H1 (cell line): ENCODE measurements at regions not wholly inside any gene's neighbourhood (a gene's known extent, or its start where the extent isn't known, plus 50 kb on each side); places are given as distances from the start of the nearest gene placed in this dataset.

Experiments used
- CTCF ChIP-seq, 3 experiments: IDR thresholded peaks; 1 replicate in 2 of 3; 2 replicates in 1 of 3; pipeline versions ENCODE4 v1.5.1 to v1.6.1; 2011; ENCODE audit warnings: low read length in 3 of 3, mild to moderate bottlenecking in 3 of 3, inconsistent platforms in 2 of 3, low read depth in 1 of 3, moderate library complexity in 1 of 3; ENCODE audit not compliant: insufficient read depth in 1 of 3; ENCODE audit errors: control extremely low read depth in 1 of 3
- POU5F1 ChIP-seq: IDR thresholded peaks from 2 replicates; pipeline ENCODE4 v1.6.1; 2011; ENCODE audit warnings: low read depth, mild to moderate bottlenecking, low read length, moderate library complexity

GRCh38 chr3:10732292-10732691, 83.7 kb upstream of the SLC6A11 start:
- TF ChIP-seq POU5F1 (no peak), CTCF (IDR thresholded peaks at IDR 0.05; ENCODE audit: control extremely low read depth in 1 of 3, insufficient read depth in 1 of 3, low read depth in 1 of 3, low read length in 3 of 3) (no peak)
